ENCODE measurements at regions not wholly inside any gene's neighbourhood (a gene's known extent, or its start where the extent isn't known, plus 50 kb on each side); places are given as distances from the start of the nearest gene placed in this dataset.

DNA sequence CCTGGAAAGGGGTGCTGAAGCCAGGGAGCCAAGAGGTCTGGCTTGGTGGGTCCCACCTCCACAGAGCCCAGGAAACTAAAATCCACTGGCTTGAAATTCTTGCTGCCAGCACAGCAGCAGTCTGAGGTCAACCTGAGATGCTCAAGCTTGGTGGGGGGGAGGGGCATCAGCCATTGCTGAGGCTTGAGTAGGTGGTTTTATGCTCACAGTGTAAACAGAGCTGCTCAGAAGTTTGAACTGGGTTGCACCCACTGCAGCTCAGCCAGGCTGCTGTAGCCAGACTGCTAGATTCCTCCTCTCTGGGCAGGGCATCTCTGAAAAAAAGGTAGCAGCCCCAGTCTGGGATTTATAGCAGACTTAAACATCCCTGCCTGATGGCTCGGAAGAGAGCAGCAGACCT, 55.5 kb upstream of the FBXL17 start:
- Histone ChIP-seq H3K36me3 (ENCODE audit: insufficient read depth in 1 of 2, low read depth in 1 of 2) (no peaks in the 10 kb centered on the region), H3K4me3 (no peak overlapping the region), H3K4me1 (no peaks in the 10 kb centered on the region), H3K27me3 (ENCODE audit: insufficient read depth in 3 of 3, low read length in 2 of 3) (no peaks in the 10 kb centered on the region), H3K27ac (no peak overlapping the region), H3K9me3 (no peaks in the 10 kb centered on the region)
- intact Hi-C loops (cut with DNase I) = no loop called here
- DNase-seq (no peak), ATAC-seq (no peak)
- TF ChIP-seq, protein P1, sequence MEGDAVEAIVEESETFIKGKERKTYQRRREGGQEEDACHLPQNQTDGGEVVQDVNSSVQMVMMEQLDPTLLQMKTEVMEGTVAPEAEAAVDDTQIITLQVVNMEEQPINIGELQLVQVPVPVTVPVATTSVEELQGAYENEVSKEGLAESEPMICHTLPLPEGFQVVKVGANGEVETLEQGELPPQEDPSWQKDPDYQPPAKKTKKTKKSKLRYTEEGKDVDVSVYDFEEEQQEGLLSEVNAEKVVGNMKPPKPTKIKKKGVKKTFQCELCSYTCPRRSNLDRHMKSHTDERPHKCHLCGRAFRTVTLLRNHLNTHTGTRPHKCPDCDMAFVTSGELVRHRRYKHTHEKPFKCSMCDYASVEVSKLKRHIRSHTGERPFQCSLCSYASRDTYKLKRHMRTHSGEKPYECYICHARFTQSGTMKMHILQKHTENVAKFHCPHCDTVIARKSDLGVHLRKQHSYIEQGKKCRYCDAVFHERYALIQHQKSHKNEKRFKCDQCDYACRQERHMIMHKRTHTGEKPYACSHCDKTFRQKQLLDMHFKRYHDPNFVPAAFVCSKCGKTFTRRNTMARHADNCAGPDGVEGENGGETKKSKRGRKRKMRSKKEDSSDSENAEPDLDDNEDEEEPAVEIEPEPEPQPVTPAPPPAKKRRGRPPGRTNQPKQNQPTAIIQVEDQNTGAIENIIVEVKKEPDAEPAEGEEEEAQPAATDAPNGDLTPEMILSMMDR (IDR thresholded peaks at IDR 0.05) = no peak
- 83 to 100% (median 91%) methylated on average over 1 of the region's 1 CpG for WGBS, 3 donors

DNA sequence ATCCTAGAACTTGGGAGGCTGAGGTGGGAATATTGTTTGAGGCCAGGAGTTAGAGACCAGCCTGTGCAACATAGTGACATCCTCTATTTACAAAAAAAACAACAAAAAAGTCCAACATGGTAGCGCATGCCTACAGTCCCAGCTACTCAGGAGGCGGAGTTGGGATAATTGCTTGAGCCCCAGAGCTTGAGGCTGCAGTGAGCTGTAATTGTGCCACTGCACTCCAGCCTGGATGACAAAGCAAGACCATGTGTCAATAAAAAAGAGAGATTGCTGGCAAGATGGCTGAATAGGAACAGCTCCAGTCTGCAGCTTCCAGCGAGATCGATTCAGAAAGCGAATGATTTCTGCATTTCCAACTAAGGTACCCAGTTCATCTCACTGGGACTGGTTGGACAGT, 54.8 kb upstream of the FBXL17 start:
- no peak overlapping the region for H3K27ac ChIP-seq
- no peak for ATAC-seq
- 86 to 97% (median 88%) methylated on average over 5 of the region's 5 CpGs for WGBS, 3 donors
- intact Hi-C loops (cut with DNase I) = no loop called here
- DNase-seq = no peak
- no peaks in the 10 kb centered on the region for H3K36me3 ChIP-seq (ENCODE audit: insufficient read depth in 1 of 2, low read depth in 1 of 2)
- no peaks in the 10 kb centered on the region for H3K9me3 ChIP-seq
- H3K4me3 ChIP-seq = no peak overlapping the region
- TF ChIP-seq, protein P1 (IDR thresholded peaks at IDR 0.05) = no peak
- H3K4me1 ChIP-seq = no peaks in the 10 kb centered on the region
- no peaks in the 10 kb centered on the region for H3K27me3 ChIP-seq (ENCODE audit: insufficient read depth in 3 of 3, low read length in 2 of 3)

- Histone ChIP-seq H3K36me3 (ENCODE audit: insufficient read depth in 1 of 2, low read depth in 1 of 2) (no peaks in the 10 kb centered on the region), H3K4me3 (no peak overlapping the region), H3K27me3 (ENCODE audit: insufficient read depth in 3 of 3, low read length in 2 of 3) (no peaks in the 10 kb centered on the region), H3K27ac (no peak overlapping the region), H3K4me1 (no peaks in the 10 kb centered on the region), H3K9me3 (no peaks in the 10 kb centered on the region)
- intact Hi-C loops (cut with DNase I) = no loop called here
- TF ChIP-seq, protein P1 (IDR thresholded peaks at IDR 0.05) = no peak
- no peak for ATAC-seq
- WGBS, 3 donors = 71 to 92% (median 75%) methylated on average over 3 of the region's 3 CpGs
- DNase-seq = no peak
These were observed 51.7 kb upstream of the FBXL17 start for GRCh38 chr5:108433600-108433999.

DNA sequence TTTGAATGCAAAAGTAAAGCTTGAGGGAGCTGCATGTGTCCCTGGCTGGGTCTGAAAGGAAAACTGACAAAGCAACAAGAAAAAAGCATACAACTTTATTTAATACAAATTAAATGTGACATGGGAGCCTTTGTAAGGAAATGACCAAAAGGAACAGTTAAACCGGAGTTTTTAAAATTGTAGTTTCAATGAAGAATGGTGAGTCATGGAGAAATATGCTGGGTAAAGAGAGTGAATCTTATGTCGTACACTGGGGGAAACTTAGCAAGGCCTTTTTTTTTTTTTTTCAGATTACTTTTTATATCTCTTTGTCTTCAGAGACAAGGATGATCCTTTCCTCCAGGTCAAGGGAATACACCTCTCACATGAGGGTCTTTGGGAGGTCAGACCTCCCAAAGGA, 50.1 kb upstream of the FBXL17 start:
- H3K27me3 ChIP-seq (ENCODE audit: insufficient read depth in 3 of 3, low read length in 2 of 3) = no peaks in the 10 kb centered on the region
- 73 to 80% (median 76%) methylated on average over 2 of the region's 2 CpGs for whole genome bisulfite sequencing, 3 donors
- no peaks in the 10 kb centered on the region for H3K4me1 ChIP-seq
- no peaks in the 10 kb centered on the region for H3K36me3 ChIP-seq (ENCODE audit: insufficient read depth in 1 of 2, low read depth in 1 of 2)
- TF ChIP-seq, protein P1 (IDR thresholded peaks at IDR 0.05) = no peak
- no peak overlapping the region for H3K27ac ChIP-seq
- DNase-seq = no peak
- no peak overlapping the region for H3K4me3 ChIP-seq
- intact Hi-C loops (cut with DNase I) = no loop called here
- ATAC-seq = no peak
- no peaks in the 10 kb centered on the region for H3K9me3 ChIP-seq

Measured in psoas muscle (tissue), 7 donors.